HG02973 (cell line): ENCODE measurements at regions not wholly inside any gene's neighbourhood (a gene's known extent, or its start where the extent isn't known, plus 50 kb on each side); places are given as distances from the start of the nearest gene placed in this dataset.
"Not testable (repeated sequence)": the region's sequence is repeated elsewhere in the genome, so short reads cannot be mapped to it uniquely, and the experiment has no call there.

Experiments used
- ATAC-seq: cut with Tn5 transposase; IDR thresholded peaks from one replicate; pipeline ENCODE4 v1.9.1; 2021; ENCODE audit warnings: moderate library complexity; ENCODE audit not compliant: unreplicated experiment

GRCh38 chr4:17250591-17250990, 261.3 kb downstream of the QDPR start:
- ATAC-seq, result no peak

- no peak for ATAC-seq
Measured at GRCh38 chr4:17246656-17247055, 265.2 kb downstream of the QDPR start.

DNA sequence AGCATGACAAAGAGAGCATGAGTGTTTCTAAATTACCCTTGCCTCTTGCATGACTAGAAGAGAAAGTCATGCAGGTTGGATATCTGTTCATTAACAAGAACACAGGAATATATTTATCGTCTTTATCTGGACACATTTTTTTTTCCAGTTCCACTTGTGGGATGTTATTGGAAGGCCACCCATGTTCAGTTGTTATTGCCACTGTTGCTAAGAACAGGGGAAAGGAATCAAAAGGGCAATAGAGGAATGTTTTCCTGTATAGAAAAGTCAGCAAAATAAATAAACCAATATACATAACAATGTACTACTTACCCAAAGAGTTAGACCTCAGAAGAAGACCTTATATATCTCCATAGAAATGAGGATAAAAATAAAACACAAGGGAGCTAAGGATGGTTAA, 270.1 kb downstream of the QDPR start:
- no peak for ATAC-seq

DNA sequence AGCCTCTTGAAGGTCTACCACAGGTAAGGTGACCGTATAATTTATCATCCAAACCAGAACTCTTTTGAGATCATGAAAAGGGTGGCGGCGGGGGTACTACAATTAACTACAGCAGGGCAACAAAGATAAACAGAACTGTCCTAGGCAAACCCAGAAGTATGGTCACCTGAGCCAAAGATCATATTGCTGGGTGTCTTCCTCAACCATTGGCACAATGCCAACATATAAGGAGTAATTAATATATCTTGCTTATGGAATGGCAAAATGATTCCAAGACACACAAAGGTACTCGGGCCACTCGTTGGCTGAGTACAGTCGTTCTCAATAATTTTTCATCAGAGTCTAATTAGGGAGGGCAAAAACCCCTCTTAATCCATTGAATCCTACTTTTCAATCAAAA, 273.3 kb downstream of the QDPR start:
- no peak for ATAC-seq

- ATAC-seq, result no peak
Measured at GRCh38 chr4:17236686-17237085, 275.2 kb downstream of the QDPR start.

DNA sequence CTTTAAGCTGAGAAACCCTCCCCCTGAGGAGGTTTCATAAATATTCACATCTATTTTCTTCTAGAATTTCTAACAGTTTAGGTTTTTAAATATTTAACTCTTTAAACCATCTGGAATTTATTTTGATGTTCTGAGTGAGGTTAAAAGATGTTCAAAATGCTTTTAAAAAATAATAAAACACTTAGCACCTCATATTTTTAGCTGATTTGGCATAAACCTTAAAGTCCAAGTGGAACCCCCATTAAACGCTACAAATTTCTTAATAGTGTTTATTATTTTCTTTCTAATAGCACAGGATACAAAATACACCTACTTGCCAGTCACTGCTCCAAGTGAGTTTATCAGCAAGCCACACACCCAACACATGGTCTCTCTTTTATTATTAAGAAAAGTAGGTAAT, 277.2 kb downstream of the QDPR start:
- ATAC-seq, result no peak

- no peak for ATAC-seq
Measured at GRCh38 chr4:17232566-17233253, 279.2 kb downstream of the QDPR start.

GRCh38 chr4:17231880-17232475, 279.9 kb downstream of the QDPR start:
- ATAC-seq, result not testable (repeated sequence)

- ATAC-seq, result no peak
Measured at GRCh38 chr4:17230727-17231126, 281.2 kb downstream of the QDPR start.

DNA sequence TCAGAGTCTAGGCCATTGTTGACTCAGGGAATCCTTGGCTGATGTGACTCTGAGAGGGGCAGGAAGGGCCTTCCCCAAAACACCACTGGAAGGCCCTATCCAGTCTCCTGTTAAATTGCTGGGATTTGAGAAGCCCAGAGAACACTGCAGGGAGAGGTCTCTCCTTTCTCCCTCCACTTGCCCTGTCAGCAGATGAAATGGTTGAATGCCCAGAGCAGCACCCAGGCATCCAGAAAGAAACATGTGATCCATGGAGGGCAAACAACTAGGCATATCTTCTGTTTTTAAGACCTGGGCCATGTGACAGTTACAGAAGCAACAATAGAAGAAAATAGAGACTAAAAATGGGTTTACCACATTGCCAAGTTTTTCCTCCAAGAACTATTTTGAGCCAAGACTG, 291.1 kb downstream of the QDPR start:
- ATAC-seq, result no peak

DNA sequence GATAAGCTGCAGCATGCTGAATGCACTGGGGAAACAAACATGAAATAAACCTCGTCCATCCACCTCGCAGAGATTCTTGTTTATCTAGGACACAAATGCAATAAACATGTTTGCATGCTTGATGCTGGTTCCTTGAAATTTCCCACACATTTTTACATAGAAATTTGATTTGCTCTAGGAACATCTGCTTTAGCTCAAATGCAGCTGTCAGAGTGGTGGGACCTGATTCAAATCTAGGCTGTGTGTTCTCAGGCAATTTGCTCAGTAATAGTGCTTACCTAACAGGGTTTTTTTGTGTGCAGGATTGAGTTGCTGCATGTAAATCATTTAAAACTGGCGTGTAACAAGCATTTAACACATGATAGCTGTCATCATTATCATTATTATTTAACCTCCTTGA, 293.1 kb downstream of the QDPR start:
- no peak for ATAC-seq

- no peak for ATAC-seq
Measured at GRCh38 chr4:17206829-17207801, 304.8 kb downstream of the QDPR start.

DNA sequence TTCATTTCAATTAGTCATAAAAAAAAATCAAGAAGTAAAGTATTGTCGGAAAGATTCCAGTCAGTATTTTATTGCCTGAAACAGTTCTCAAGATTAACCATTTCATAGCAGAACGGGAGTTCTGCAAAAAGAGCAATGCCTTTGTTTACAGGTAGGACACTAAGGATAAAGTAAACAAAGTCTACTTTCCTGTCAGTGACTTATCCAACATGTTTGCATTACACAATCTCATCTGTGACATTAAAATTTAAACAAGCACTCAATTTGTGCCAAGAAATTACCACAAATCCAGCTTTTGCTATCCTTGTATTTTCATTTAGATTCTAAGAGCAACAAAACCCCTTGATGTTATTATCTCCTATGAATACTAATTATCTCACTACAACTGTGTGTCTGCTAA, 306.5 kb upstream of the LDB2 start:
- ATAC-seq, result no peak

GRCh38 chr4:17203797-17204196, 305.4 kb upstream of the LDB2 start:
- ATAC-seq, result no peak

DNA sequence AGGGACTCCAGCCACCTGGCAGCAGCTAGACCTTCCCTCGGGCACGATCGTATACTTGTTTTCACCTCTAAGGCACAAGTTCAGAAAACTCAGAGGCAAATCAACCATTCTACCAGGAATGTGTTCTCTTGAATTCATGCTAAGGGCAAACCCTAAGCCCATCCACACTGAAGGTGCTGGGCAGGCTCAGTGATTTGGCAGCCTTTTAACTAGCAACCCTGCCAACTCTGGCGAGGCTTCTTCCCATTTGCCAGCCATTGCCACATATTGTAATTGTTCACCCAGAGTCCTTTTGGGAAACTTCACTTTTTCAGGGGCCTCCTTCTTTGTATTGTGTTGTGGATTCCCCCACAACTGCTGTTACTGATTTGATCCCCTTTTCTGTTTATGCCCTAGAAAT, 298.6 kb upstream of the LDB2 start:
- no peak for ATAC-seq

GRCh38 chr4:17195461-17196275, 297.2 kb upstream of the LDB2 start:
- ATAC-seq, result no peak

GRCh38 chr4:17194586-17194985, 296.1 kb upstream of the LDB2 start:
- no peak for ATAC-seq

- no peak for ATAC-seq
Measured at GRCh38 chr4:17189759-17190158, 291.3 kb upstream of the LDB2 start.

GRCh38 chr4:17189401-17189720, 290.9 kb upstream of the LDB2 start:
- ATAC-seq, result no peak

- ATAC-seq, result no peak
Measured at GRCh38 chr4:17188547-17189400, 290.3 kb upstream of the LDB2 start.
